Naive B cell (primary cell): ENCODE measurements at regions not wholly inside any gene's neighbourhood (a gene's known extent, or its start where the extent isn't known, plus 50 kb on each side); places are given as distances from the start of the nearest gene placed in this dataset.

Source experiments
- ATAC-seq, 2 donors: fragments of 150-1000 bp; cut with Tn5 transposase; 2 replicates each; pipeline ENCODE4 v1.10.0; 2021; ENCODE audit warnings: low read depth in 2 of 2, mild to moderate bottlenecking in 2 of 2, moderate library complexity in 2 of 2
- DNase-seq: peaks from one replicate; pipeline ENCODE4 v3.0.0; 2022
- H3K27ac Mint-ChIP-seq, 6 donors: one replicate each; pipeline ENCODE4 v1.8.0; 2020 to 2022; ENCODE audit warnings: mild to moderate bottlenecking in 6 of 6, mixed read lengths in 6 of 6, moderate library complexity in 5 of 6, inconsistent platforms in 2 of 6
- H3K27me3 Mint-ChIP-seq, 3 donors: one replicate each; pipeline ENCODE4 v1.8.0; 2021 to 2022; ENCODE audit warnings: mixed read lengths in 3 of 3, mild to moderate bottlenecking in 1 of 3
- H3K36me3 Mint-ChIP-seq, 2 donors: one replicate each; pipeline ENCODE4 v1.8.0; 2020 to 2022; ENCODE audit warnings: mixed read lengths in 2 of 2, inconsistent platforms in 1 of 2, mild to moderate bottlenecking in 1 of 2
- H3K4me1 Mint-ChIP-seq, 3 donors: one replicate each; pipeline ENCODE4 v1.8.0; 2020 to 2022; ENCODE audit warnings: mixed read lengths in 3 of 3, inconsistent platforms in 1 of 3, mild to moderate bottlenecking in 1 of 3, moderate library complexity in 1 of 3
- H3K4me3 Mint-ChIP-seq, 8 donors: one replicate each; pipeline ENCODE4 v1.8.0; 2020 to 2022; ENCODE audit warnings: mild to moderate bottlenecking in 8 of 8, mixed read lengths in 8 of 8, moderate library complexity in 8 of 8, inconsistent platforms in 2 of 8
- H3K9me3 Mint-ChIP-seq, 7 donors: one replicate each; pipeline ENCODE4 v1.8.0; 2020 to 2022; ENCODE audit warnings: mixed read lengths in 7 of 7, mild to moderate bottlenecking in 5 of 7, inconsistent platforms in 2 of 7, moderate library complexity in 1 of 7

DNA sequence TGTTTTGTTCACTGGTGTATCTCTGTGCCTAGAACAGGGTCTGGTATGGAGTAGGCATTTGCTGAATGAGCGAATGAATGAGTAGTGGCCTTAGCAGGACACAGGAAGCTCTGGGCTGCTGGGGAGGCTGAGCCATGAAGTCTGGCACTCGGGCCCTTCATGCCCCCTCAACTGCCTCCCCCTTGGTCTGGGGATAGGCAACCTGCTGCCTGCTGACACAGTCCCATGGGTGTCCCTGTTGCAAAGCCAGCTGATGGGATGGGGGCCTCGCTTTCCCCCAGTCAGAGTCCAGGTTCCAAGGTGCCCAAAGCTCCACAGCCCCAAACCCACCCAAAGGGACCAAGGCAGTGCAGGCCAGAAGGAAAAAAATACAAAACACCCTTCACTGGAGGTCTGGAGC, 107.0 kb upstream of the CASZ1 start:
- no peaks in the 10 kb centered on the region for H3K9me3 Mint-ChIP-seq
- ATAC-seq (no peak), DNase-seq (no peak)
- H3K36me3 Mint-ChIP-seq: no peaks in the 10 kb centered on the region
- peaks cover 11 to 16% (median 11%) of the 10 kb centered on the region in 3 donors for H3K4me1 Mint-ChIP-seq
- peaks cover 16 to 45% (median 43%) of the 10 kb centered on the region in 3 donors for H3K27me3 Mint-ChIP-seq
- no peak overlapping the region for H3K4me3 Mint-ChIP-seq
- no peak overlapping the region for H3K27ac Mint-ChIP-seq

DNA sequence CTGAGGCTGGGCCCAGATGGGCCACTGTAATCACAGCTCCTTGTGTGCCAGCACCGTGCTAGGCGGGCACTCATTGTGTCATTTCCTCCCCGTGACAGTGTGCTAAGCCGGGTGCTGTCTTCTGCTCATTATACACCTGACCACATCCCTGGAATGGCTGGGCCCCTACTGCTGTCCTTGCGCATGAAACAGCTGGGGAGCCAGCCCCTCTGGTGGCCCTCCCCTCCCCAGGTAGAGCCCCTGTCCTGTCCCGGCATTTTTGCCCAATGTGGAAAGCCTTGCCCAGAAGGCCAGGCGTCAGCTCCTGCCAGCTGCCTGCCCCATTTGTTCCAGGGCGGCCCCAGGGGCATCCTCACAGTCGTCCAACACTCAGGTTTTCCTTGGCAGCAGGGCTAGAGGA, 107.4 kb upstream of the CASZ1 start:
- Mint-ChIP-seq H3K27ac (no peak overlapping the region), H3K4me1 (peaks cover 11 to 14% (median 11%) of the 10 kb centered on the region in 3 donors), H3K4me3 (peak overlapping the region in 1 of 8 donors; percentile 5), H3K9me3 (no peaks in the 10 kb centered on the region), H3K27me3 (peaks cover 19 to 43% (median 41%) of the 10 kb centered on the region in 3 donors), H3K36me3 (no peaks in the 10 kb centered on the region)
- ATAC-seq (no peak), DNase-seq (no peak)

DNA sequence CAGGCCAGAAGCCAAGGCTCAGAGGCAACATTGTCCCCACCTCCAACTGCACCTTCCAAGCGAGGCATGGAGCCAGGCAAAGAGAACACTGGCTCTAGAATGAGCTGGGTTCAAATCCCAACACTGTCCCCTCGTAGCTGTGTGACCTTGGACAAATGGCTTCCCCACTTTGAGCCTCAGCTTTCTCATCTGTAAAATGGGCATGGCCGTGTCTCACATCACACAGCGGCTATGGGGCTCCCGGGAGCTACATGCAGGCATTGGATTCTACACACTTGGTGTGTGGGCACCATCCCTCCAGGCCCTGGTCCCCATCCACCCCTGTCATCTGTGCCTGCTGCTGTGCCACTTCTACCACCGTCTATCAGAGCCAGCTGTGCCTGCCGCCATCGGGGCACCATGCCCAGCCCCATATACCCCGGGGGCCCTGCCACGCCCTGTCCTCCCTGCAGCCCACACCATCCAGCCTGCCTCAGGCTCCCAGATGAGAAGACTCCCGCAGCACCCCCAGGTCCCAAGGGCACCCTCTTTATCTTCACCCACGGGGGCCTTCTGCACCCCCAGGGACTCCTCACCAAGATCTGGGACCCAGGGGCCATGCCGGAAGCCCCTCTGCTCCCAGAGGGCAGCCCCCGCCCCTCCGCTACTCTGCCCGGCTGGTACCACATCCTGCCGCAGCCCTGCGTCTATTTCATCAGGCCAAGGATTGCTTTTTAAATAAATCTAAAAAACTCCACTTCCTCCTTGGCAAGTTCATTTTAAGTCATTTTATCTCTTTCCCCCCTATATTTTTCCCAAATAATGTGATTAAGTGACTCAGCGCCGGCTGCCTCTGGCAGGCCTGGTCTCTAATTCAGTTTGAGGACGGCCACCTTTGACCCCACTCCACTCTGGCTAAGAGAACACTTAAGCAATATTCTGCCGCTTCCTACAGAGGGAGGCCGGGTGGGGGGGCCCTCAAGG, 107.8 kb upstream of the TARDBP start:
- Mint-ChIP-seq H3K36me3 (no peaks in the 10 kb centered on the region), H3K4me1 (peaks cover 11 to 14% (median 11%) of the 10 kb centered on the region in 3 donors), H3K27me3 (peaks cover 13 to 36% (median 33%) of the 10 kb centered on the region in 3 donors), H3K27ac (peak overlapping the region in 3 of 6 donors; percentile 21 to 81 (median 49)), H3K4me3 (peak overlapping the region in 7 of 8 donors; percentile 16 to 83 (median 48)), H3K9me3 (no peaks in the 10 kb centered on the region)
- DNase-seq: no peak
- ATAC-seq: peak; percentile 23 to 45

DNA sequence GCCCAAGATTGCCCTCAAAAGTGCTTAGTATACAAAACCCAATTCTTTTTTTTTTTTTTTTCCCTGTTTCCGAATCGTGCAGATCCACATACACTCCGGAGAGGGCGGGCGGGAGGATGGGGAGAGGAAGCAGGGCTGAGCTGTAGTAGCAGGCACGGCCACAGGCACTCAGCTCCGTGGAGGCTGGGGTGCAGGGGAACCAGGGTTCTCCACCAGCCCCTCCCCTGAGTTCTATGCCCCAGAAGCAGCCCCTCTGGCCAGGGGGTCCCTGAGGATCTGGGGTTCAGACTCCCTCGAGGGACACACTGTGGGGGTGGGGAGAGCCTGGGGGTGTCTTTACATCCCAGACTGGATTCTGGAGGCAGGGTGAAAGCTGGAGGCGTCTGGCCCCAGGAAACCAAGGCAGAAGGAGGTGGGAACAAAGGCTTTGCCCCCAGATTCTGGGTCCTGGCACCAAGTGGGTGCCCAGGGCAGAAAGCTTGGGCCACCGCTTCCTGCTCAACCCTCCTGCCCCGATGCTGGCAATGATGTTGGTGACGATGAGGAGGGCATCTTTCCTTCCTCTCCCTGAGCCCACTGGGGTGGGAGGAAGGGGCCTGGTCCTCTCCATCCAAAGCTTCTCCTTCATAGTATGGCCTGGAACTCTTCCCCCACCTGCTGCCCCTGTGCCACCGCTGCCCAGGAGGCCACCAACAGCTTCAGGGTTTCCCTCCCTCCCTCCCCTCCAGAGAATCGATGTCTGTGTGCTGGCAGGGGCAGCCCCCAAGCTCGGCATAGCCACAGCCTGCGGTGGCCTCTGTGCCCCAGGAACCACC, 106.4 kb upstream of the TARDBP start:
- no peak for DNase-seq
- Mint-ChIP-seq H3K36me3 (no peaks in the 10 kb centered on the region), H3K27me3 (peaks cover 13 to 28% (median 27%) of the 10 kb centered on the region in 3 donors), H3K9me3 (no peaks in the 10 kb centered on the region), H3K4me1 (peaks cover 11 to 14% (median 11%) of the 10 kb centered on the region in 3 donors), H3K27ac (peak overlapping the region in 2 of 6 donors; percentile 15 to 33), H3K4me3 (no peak overlapping the region)
- ATAC-seq: no peak

DNA sequence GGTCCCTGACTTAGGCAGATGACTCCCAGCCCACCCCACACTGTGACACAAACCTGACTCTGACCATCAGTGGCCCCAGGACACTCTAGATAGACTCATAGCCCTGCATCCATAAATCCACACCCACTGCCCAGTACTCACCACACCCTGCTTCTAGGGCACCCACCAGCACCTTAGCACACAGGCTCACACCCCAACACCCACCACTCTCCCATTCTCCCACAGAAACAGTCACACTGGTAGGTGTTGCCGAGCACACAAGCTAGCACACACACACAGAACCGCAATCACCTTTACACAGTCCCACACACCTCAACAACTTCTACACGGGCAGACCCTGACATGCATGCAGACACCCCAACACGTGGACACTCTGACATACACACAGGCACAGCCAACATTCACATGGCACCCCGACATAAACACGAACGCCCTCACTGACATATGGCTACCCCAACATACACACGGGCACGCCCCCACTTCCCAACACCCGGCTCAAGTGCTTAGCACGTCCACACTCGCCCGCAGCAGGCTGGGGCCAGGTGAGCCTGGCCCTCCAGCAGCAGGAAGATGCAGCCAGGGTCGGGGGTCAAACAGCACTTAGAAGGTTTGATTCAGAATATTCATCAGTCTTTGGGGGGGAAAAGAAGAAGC, 105.5 kb upstream of the TARDBP start:
- H3K9me3 Mint-ChIP-seq: no peaks in the 10 kb centered on the region
- no peak overlapping the region for H3K4me3 Mint-ChIP-seq
- ATAC-seq (no peak), DNase-seq (no peak)
- H3K27me3 Mint-ChIP-seq: peaks cover 13 to 26% (median 26%) of the 10 kb centered on the region in 3 donors
- H3K36me3 Mint-ChIP-seq: no peaks in the 10 kb centered on the region
- peaks cover 11 to 14% (median 11%) of the 10 kb centered on the region in 3 donors for H3K4me1 Mint-ChIP-seq
- peak overlapping the region in 1 of 6 donors; percentile 35 for H3K27ac Mint-ChIP-seq

DNA sequence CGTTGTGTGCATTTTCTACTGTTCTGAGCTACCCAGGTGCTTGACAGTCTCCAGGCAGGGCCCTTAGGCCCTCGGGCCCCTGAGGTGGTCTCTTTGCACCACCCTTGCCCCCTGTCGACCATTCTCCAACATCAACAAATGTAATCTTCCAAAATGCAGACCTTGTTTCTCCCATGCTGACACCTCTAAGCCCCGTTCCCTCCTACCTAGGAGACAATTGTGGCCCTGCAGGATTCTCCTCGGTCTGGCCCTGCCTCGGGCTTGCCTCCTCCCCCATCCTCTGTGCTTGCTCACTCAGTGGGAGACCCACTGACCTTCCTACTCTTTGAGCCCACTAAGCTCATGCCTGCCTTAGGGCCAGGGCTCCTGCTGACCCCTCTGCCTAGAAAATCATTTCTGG, 104.2 kb upstream of the TARDBP start:
- Mint-ChIP-seq H3K27ac (no peak overlapping the region), H3K4me1 (peaks cover 11 to 14% (median 11%) of the 10 kb centered on the region in 3 donors), H3K27me3 (peaks cover 13 to 29% (median 26%) of the 10 kb centered on the region in 3 donors), H3K9me3 (no peaks in the 10 kb centered on the region), H3K4me3 (no peak overlapping the region), H3K36me3 (no peaks in the 10 kb centered on the region)
- DNase-seq (no peak), ATAC-seq (no peak)

DNA sequence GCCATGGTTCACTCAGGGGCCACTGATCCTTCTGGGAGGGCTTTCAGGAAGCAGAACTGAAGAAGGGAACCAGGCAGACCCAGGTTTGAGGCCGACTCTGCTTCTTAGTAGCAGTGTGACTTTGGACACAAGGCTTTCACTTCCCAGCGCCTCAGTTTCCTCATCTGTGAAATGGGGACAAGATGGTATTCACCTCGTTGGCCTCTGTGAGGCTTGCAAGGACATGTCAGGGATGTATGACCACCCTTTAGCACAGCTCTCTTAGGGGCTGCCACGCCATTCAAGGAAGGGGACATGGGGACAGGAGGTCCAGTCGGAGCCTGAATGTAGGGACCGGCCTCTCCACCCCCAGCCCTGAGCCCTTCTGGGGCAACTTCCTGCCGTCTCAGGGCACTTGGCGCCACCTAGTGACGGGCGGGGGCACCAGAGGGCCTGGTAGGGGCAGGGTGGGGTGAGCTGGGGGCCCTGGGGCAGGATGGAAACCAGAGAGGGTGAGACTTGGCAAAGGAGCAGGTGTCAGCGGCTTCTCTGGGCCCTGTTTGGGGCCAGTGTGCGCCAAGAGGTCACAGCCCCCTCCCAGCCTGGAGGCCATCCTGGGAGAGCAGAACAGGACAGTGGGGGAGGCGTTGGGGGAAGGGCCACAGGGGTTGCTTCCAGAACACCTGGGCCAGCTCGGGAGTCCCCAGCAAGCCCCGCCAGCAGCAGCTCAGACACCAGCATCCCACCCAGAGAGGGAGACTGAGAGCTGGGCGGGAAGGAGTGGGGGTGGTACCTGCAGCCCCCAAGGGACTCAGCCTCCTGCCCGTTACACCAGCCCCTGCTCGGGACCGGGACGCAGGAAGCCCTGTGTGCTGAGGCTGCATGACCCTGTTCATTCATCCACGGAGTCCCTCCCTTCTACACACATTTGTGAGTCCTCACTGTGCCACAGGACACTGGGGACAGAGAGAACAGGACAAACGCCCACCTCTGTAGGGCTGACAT, 102.5 kb upstream of the TARDBP start:
- Mint-ChIP-seq H3K9me3 (no peaks in the 10 kb centered on the region), H3K27me3 (peaks cover 13 to 24% (median 15%) of the 10 kb centered on the region in 3 donors), H3K27ac (no peak overlapping the region)

DNA sequence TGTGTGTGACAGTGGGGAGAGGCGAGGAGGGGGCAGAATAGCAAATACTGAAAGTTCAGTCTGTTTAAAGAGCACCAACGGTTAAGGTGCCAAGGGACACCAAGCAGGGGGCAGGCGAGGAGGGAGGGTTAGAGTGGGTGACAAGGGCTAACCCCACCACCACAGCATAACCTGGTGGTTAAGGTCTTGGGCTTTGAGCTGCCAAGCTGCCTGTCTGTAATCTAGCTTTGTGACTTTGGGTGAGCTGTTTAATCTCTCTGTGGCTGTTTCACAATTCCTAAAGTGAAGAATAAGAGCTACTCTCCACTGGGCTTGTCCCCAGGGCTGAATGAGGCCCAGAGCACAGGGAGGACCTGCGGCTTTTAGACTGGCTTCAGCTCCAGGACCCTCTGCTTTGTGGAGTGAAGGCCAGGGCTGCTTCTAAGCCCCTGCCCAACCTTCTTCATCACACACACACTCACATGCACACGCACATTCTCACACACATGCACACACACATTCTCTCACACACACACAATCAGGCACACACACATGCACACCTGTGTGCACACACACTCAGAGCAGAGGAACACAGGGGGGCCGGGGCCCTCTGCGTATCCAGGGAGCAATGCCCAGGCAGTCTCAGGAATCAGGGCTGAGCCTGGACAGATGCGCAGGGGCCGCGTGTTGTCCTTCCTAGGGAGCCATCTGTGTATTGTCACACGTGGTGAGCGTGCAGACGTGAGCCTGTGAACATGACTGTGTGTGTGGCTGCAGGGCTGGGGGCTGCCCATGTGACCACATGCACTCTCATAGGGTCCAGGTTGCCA, 101.6 kb upstream of the TARDBP start:
- Mint-ChIP-seq H3K4me3 (no peak overlapping the region), H3K36me3 (no peaks in the 10 kb centered on the region), H3K4me1 (no peaks in the 10 kb centered on the region), H3K27me3 (peaks cover 11 to 22% (median 13%) of the 10 kb centered on the region in 3 donors), H3K27ac (peak overlapping the region in 1 of 6 donors; percentile 76), H3K9me3 (no peaks in the 10 kb centered on the region)
- DNase-seq (no peak), ATAC-seq (no peak)

More for the DNA sequence above, 102.5 kb upstream of the TARDBP start:
- H3K4me3 Mint-ChIP-seq: no peak overlapping the region
- no peaks in the 10 kb centered on the region for H3K36me3 Mint-ChIP-seq
- H3K4me1 Mint-ChIP-seq: peaks cover 1 to 3% (median 2%) of the 10 kb centered on the region in 3 donors
- ATAC-seq (peak; percentile 77 to 81), DNase-seq (peak; percentile 54)

DNA sequence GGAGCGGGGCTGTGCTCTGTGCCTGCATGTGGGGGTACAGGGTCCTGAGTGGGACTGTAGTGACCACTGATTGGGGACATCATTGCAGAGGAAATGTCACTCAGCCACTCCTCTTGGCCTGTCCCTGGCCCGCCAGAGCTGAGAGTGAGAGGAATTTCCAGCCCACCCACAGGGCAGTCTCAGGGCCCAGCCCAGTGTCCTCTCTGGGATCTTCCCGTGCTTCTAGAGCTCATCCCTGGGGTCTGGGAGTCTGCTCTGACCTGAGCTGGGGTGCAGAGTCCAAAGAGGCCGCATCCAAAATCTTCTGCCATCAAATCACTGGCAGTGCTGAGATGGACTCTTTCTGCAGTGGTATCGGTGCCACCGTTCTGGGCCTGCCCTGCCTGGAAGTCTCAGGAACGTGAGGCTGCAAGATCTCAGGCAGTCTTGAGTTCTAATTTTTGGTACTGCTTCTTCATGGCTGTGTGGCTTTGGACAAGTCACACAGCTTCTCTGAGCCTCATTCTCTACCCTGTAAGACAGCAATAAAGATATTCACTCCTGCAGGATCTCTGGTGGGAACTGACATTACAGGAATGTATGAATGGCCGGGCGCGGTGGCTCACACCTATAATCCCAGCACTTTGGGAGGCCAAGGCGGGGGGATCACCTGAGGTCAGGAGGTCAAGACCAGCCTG, 100.8 kb upstream of the TARDBP start:
- Mint-ChIP-seq H3K4me1 (no peaks in the 10 kb centered on the region), H3K9me3 (no peaks in the 10 kb centered on the region), H3K4me3 (peak overlapping the region in 1 of 8 donors; percentile 29), H3K27ac (peak overlapping the region in 1 of 6 donors; percentile 38), H3K36me3 (no peaks in the 10 kb centered on the region), H3K27me3 (peaks cover 8 to 17% (median 12%) of the 10 kb centered on the region in 3 donors)
- ATAC-seq: no peak
- DNase-seq: no peak

DNA sequence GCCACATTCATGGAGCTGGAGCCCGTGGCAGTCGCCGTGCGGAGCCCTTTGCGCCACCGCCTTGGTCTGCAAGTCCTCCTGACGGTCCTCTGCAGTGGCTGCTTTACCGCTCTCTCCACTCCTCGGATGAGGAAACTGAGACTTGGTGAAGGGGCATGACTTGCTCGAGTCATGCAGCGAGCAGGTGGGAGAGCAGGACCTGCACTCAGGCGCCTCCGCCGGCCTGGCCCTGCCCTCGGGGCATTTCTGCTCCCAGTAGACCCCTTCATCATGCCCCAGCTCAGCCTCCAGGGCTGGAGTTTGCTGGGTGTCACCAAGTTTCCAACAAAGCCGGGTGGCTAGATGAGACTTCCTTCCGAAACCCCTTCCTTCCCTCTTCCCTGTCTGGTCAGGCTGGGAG, 100.0 kb upstream of the TARDBP start:
- DNase-seq (no peak), ATAC-seq (no peak)
- Mint-ChIP-seq H3K9me3 (no peaks in the 10 kb centered on the region), H3K27me3 (peaks cover 0 to 10% (median 6%) of the 10 kb centered on the region in 3 donors), H3K27ac (no peak overlapping the region), H3K4me3 (no peak overlapping the region), H3K36me3 (no peaks in the 10 kb centered on the region), H3K4me1 (peaks cover 2 to 5% (median 3%) of the 10 kb centered on the region in 3 donors)

DNA sequence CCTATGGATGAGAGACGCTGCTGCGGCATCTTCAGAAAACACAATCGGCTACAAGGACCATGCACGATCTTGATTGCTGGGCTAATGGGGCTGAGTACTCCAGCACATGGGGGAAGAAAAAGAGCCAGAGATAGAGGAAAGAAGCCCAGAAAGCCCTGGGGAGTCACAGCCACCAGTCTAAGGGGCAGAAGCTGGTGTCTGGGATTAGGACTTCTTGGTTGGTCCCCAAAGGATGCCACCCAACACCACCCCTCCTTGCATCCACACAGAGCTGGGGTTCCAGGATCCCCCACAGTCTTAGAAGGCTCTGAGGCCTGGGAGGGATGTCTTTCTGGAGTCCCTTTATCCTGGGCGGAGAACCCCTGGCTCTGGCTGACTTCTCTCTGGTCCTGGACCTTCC, 98.4 kb upstream of the TARDBP start:
- Mint-ChIP-seq H3K4me3 (no peak overlapping the region), H3K4me1 (peaks cover 13 to 18% (median 16%) of the 10 kb centered on the region in 3 donors), H3K27ac (no peak overlapping the region), H3K9me3 (no peaks in the 10 kb centered on the region), H3K27me3 (peaks cover 0 to 10% (median 0%) of the 10 kb centered on the region in 3 donors), H3K36me3 (no peaks in the 10 kb centered on the region)
- ATAC-seq: no peak
- DNase-seq: no peak
